Neural cell (in vitro differentiated cells): ENCODE measurements at regions not wholly inside any gene's neighbourhood (a gene's known extent, or its start where the extent isn't known, plus 50 kb on each side); places are given as distances from the start of the nearest gene placed in this dataset.

Experiments
- H2AFZ ChIP-seq: fragments of 200-600, 300-800 bp; sonication (generic), shearing (Covaris generic); 2 replicates; pipeline ENCODE4 v1.6.0; 2014; ENCODE audit warnings: low read depth, mild to moderate bottlenecking, antibody characterized with exemption, low read length, moderate library complexity
- H3F3A ChIP-seq: fragments of 200-600 bp; shearing (Covaris generic); 2 replicates; pipeline ENCODE4 v1.6.1; 2016; ENCODE audit warnings: mild to moderate bottlenecking, moderate library complexity, mixed read lengths, antibody characterized with exemption, low read length; ENCODE audit not compliant: insufficient read depth, poor library complexity, severe bottlenecking
- H3K27ac ChIP-seq: fragments of 200-600, 300-800 bp; sonication (generic), shearing (Covaris generic); 2 replicates; pipeline ENCODE4 v1.5.1; 2014; ENCODE audit warnings: mild to moderate bottlenecking, low read length, moderate library complexity
- H3K27me3 ChIP-seq: fragments of 300-800, 200-600 bp; sonication (generic), shearing (Covaris generic); 2 replicates; pipeline ENCODE4 v1.6.0; 2014; ENCODE audit warnings: mild to moderate bottlenecking, low read depth, low read length, moderate library complexity; ENCODE audit not compliant: insufficient read depth
- H3K36me3 ChIP-seq: fragments of 300-800, 200-600 bp; sonication (generic), shearing (Covaris generic); 2 replicates; pipeline ENCODE4 v1.5.1; 2014; ENCODE audit warnings: mild to moderate bottlenecking, antibody characterized with exemption, low read length, moderate library complexity; ENCODE audit not compliant: insufficient read depth
- H3K4me2 ChIP-seq: fragments of 300-800, 200-600 bp; sonication (generic), shearing (Covaris generic); 2 replicates; pipeline ENCODE4 v1.6.0; 2014; ENCODE audit warnings: mild to moderate bottlenecking, low read length
- H3K4me3 ChIP-seq: fragments of 300-800, 200-600 bp; sonication (generic), shearing (Covaris generic); 2 replicates; pipeline ENCODE4 v1.5.1; 2014; ENCODE audit warnings: mild to moderate bottlenecking, low read length, moderate library complexity
- H3K79me2 ChIP-seq: fragments of 200-600 bp; shearing (Covaris generic); replicated peaks from 2 replicates; pipeline ENCODE4 v1.6.0; 2014; ENCODE audit warnings: mild to moderate bottlenecking, low read length, moderate library complexity; ENCODE audit not compliant: insufficient read depth
- H3K9ac ChIP-seq: fragments of 300-800, 200-600 bp; sonication (generic), shearing (Covaris generic); 2 replicates; pipeline ENCODE4 v1.6.1; 2016; ENCODE audit warnings: mild to moderate bottlenecking, low read length, mixed read lengths
- H3K9me2 ChIP-seq: fragments of 200-600 bp; shearing (Covaris generic); 2 replicates; pipeline ENCODE4 v1.6.1; 2016; ENCODE audit warnings: mild to moderate bottlenecking, low read length, mixed read lengths; ENCODE audit not compliant: insufficient read depth
- H3K9me3 ChIP-seq: fragments of 200-600, 300-800 bp; sonication (generic), shearing (Covaris generic); 2 replicates; pipeline ENCODE4 v1.6.1; 2016; ENCODE audit warnings: mild to moderate bottlenecking, mixed run types, low read length, moderate library complexity, mixed read lengths
- H4K20me1 ChIP-seq: fragments of 200-600 bp; shearing (Covaris generic); 2 replicates; pipeline ENCODE4 v1.6.1; 2016; ENCODE audit warnings: mild to moderate bottlenecking, mixed run types; ENCODE audit not compliant: insufficient read depth
- EP300 ChIP-seq: fragments of 450-650 bp; conservative IDR thresholded peaks from 2 replicates; pipeline ENCODE4 v1.6.1; 2014; ENCODE audit warnings: antibody characterized with exemption, mild to moderate bottlenecking, moderate library complexity; ENCODE audit not compliant: poor library complexity, severe bottlenecking
- EZH2 ChIP-seq: fragments of 200-600, 300-800 bp; shearing (Covaris generic), sonication (generic); IDR thresholded peaks from 2 replicates; pipeline ENCODE4 v1.6.1; 2014; ENCODE audit warnings: antibody characterized with exemption, low read length, borderline replicate concordance, mild to moderate bottlenecking; ENCODE audit not compliant: insufficient read depth, poor library complexity, severe bottlenecking
- MXI1 ChIP-seq: fragments of 450-650 bp; conservative IDR thresholded peaks from 2 replicates; pipeline ENCODE4 v1.6.1; 2014; ENCODE audit warnings: antibody characterized with exemption, mild to moderate bottlenecking; ENCODE audit not compliant: poor library complexity, severe bottlenecking
- POLR2AphosphoS5 ChIP-seq: IDR thresholded peaks from 2 replicates; pipeline ENCODE4 v1.6.1; 2012
- RAD21 ChIP-seq: fragments of 450-650 bp; conservative IDR thresholded peaks from 2 replicates; pipeline ENCODE4 v1.6.1; 2014; ENCODE audit warnings: antibody characterized with exemption, mild to moderate bottlenecking, moderate library complexity
- SMC3 ChIP-seq: fragments of 450-650 bp; conservative IDR thresholded peaks from 2 replicates; pipeline ENCODE4 v1.6.1; 2014; ENCODE audit warnings: antibody characterized with exemption, mild to moderate bottlenecking, moderate library complexity; ENCODE audit not compliant: poor library complexity
- TAF1 ChIP-seq: IDR thresholded peaks from 2 replicates; pipeline ENCODE4 v1.6.1; 2012; ENCODE audit warnings: low read depth
- TF ChIP-seq, protein P1 (sequence below): fragments of 450-650 bp; IDR thresholded peaks from 2 replicates; pipeline ENCODE4 v1.5.1; 2014; ENCODE audit warnings: antibody characterized with exemption, mild to moderate bottlenecking, moderate library complexity; ENCODE audit not compliant: poor library complexity, severe bottlenecking
- TF ChIP-seq, protein P2 (sequence below): IDR thresholded peaks from 2 replicates; pipeline ENCODE4 v1.6.1; 2012; ENCODE audit warnings: borderline replicate concordance

- TF ChIP-seq EZH2, result no peak
- no peak for TF ChIP-seq SMC3
- TF ChIP-seq RAD21, result no peak
Measured at GRCh38 chr4:152104356-152104755, 343.5 kb upstream of the GATB start (continued).

DNA sequence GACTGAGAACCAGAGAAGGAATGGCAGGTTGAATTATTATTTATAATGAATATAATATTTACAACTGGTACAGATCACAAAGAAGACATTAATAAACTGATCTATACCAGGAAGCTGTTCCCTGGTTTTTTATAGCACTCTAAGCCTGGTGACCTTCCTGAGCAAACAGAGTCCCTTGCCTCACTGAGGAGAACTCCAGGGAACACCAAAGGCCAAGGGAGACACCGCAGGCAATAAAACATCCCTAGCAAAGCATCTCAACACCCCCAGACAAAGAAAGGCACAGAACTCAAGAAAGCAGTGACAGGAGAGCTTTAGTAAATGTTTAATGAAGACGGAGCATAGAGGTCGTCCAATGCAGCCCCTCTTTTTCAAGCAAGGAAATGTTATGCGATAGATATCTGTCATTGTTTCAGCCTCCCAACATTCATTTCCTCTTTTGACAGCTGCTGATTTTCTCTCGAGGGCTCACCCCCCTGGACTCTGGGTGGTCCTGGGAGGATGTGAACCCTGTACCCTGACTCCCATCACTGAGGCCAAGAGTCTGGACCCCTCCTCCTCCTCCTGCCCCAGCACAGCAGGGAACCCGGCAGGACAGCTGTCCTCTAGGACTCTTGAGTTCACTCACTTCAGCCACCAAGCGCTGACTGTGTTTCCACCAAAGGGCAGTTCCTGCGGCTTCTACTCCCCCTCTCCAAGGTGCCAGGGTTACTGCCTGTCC is 342.5 kb upstream of the GATB start:
- Histone ChIP-seq H4K20me1 (no peaks in the 10 kb centered on the region), H3K27me3 (no peaks in the 10 kb centered on the region), H3K4me3 (no peak overlapping the region), H3F3A (no peaks in the 10 kb centered on the region), H3K4me2 (no peak overlapping the region), H3K9me3 (no peaks in the 10 kb centered on the region), H3K27ac (no peak overlapping the region), H3K36me3 (no peaks in the 10 kb centered on the region), H3K9me2 (no peaks in the 10 kb centered on the region), H3K79me2 (no peaks in the 10 kb centered on the region), H2AFZ (no peak overlapping the region), H3K9ac (no peak overlapping the region)
- TF ChIP-seq SMC3, result no peak

GRCh38 chr4:152102436-152103000 is 341.7 kb upstream of the GATB start:
- Histone ChIP-seq H3K9ac (no peak overlapping the region), H3F3A (no peaks in the 10 kb centered on the region), H3K27me3 (no peaks in the 10 kb centered on the region), H3K4me3 (no peak overlapping the region), H3K36me3 (no peaks in the 10 kb centered on the region), H3K79me2 (no peaks in the 10 kb centered on the region), H3K9me3 (no peaks in the 10 kb centered on the region), H3K27ac (peak overlapping the region; percentile 8), H3K4me2 (no peak overlapping the region), H4K20me1 (no peaks in the 10 kb centered on the region), H2AFZ (no peak overlapping the region), H3K9me2 (no peaks in the 10 kb centered on the region)
- no peak for TF ChIP-seq RAD21
- no peak for TF ChIP-seq POLR2AphosphoS5
- TF ChIP-seq SMC3, result no peak
- no peak for TF ChIP-seq MXI1
- TF ChIP-seq TAF1, result no peak
- TF ChIP-seq, protein P1, sequence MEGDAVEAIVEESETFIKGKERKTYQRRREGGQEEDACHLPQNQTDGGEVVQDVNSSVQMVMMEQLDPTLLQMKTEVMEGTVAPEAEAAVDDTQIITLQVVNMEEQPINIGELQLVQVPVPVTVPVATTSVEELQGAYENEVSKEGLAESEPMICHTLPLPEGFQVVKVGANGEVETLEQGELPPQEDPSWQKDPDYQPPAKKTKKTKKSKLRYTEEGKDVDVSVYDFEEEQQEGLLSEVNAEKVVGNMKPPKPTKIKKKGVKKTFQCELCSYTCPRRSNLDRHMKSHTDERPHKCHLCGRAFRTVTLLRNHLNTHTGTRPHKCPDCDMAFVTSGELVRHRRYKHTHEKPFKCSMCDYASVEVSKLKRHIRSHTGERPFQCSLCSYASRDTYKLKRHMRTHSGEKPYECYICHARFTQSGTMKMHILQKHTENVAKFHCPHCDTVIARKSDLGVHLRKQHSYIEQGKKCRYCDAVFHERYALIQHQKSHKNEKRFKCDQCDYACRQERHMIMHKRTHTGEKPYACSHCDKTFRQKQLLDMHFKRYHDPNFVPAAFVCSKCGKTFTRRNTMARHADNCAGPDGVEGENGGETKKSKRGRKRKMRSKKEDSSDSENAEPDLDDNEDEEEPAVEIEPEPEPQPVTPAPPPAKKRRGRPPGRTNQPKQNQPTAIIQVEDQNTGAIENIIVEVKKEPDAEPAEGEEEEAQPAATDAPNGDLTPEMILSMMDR, result no peak
- TF ChIP-seq EZH2, result no peak
- TF ChIP-seq EP300, result no peak
- TF ChIP-seq, protein P2, sequence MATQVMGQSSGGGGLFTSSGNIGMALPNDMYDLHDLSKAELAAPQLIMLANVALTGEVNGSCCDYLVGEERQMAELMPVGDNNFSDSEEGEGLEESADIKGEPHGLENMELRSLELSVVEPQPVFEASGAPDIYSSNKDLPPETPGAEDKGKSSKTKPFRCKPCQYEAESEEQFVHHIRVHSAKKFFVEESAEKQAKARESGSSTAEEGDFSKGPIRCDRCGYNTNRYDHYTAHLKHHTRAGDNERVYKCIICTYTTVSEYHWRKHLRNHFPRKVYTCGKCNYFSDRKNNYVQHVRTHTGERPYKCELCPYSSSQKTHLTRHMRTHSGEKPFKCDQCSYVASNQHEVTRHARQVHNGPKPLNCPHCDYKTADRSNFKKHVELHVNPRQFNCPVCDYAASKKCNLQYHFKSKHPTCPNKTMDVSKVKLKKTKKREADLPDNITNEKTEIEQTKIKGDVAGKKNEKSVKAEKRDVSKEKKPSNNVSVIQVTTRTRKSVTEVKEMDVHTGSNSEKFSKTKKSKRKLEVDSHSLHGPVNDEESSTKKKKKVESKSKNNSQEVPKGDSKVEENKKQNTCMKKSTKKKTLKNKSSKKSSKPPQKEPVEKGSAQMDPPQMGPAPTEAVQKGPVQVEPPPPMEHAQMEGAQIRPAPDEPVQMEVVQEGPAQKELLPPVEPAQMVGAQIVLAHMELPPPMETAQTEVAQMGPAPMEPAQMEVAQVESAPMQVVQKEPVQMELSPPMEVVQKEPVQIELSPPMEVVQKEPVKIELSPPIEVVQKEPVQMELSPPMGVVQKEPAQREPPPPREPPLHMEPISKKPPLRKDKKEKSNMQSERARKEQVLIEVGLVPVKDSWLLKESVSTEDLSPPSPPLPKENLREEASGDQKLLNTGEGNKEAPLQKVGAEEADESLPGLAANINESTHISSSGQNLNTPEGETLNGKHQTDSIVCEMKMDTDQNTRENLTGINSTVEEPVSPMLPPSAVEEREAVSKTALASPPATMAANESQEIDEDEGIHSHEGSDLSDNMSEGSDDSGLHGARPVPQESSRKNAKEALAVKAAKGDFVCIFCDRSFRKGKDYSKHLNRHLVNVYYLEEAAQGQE, result no peak
